Ecto neural progenitor cell (in vitro differentiated cells): ENCODE measurements at regions not wholly inside any gene's neighbourhood (a gene's known extent, or its start where the extent isn't known, plus 50 kb on each side); places are given as distances from the start of the nearest gene placed in this dataset.
"Not testable (repeated sequence)": the region's sequence is repeated elsewhere in the genome, so short reads cannot be mapped to it uniquely, and the experiment has no call there.

ENCODE experiments used
- DNase-seq: peaks from one replicate; pipeline ENCODE4 v3.0.0-alpha.2; 2018; ENCODE audit warnings: low spot score

DNA sequence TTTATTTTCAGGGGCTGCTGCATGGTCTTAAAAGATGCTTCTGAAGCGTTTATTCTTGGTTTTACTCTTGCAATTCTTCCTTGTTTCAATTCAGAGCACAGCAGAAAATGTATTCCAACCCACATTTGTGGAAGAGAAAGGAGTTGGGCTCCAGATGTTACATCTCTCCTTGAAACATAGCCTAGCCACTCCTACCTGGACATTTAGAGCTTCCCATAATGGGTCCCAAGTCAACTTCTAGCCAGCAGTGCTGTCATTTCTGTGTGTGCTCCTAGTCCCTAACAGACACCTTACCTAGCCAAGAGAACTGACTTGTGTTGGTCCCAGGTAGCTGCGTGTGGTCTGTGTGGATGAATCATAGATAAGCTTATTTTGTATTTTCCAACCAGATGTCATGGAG is 61.2 kb upstream of the ANKRD55 start:
- DNase-seq = no peak

DNA sequence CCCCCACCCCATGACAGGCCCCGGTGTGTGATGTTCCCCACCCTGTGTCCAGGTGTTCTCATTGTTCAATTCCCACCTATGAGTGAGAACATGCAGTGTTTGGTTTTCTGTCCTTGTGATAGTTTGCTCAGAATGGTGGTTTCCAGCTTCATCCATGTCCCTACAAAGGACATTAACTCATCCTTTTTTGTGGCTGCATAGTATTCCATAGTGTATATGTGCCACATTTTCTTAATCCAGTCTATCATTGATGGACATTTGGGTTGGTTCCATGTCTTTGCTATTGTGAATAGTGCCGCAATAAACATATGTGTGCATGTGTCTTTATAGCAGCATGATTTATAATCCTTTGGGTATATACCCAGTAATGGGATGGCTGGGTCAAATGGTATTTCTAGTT is 59.7 kb upstream of the ANKRD55 start:
- not testable (repeated sequence) for DNase-seq

DNA sequence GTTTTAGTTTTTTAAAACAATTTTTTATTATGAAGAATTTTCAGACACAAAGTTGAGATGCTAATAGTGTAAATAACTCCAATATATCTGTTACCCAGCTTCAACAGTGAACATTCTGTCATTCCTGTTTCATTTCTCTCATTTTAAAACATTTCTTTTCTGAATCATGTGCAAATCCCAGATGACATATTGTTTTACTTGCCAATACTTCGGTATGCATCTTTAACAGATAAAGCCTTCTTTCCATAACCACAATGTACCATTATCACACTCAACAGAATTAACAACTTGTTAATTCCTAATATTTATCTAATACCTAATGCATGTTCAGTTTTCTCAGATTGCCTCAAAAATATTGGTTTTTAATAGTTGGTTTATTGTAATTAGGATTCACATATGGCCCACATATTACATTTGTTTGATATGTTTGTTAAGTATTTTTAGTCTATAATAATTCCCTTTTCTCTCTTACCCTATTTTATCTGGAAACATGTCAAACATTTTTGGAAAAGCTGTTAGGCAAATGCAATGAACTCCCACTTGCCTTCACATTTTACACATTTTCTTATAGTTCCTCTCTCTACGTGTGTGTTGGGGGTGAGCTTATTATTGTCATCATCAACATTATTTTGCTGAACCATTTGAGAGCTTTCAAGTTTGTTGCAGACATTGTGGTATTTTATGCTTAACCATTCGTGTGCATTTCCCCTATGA is 58.7 kb upstream of the ANKRD55 start:
- DNase-seq = no peak

DNA sequence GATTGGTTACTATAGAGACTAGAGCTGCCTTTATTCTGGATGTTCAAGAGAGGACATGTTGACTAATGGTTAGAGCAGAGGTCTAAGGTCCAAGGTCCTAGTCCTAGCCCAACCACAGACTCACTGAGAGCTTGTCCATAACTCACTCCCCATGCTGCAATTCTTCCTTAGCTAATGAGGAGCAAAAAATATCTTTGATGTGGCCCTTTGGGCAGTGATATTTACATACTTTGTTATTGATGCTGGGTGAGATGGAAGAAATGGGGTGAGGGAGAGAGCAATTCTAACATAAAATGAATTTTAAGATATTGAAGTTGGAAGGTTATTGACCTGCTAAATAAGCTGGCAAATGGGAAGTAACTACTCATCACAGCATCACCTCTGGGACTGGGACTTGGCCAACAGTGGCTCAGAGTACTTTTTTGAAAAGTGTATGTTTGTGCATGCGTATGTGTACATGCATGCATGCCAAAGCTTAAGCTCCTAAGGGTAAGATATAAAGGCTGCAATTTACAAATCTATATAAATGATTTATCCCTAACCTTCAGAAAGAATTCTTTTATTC is 58.0 kb upstream of the ANKRD55 start:
- no peak for DNase-seq

GRCh38 chr5:56290378-56291078 is 57.4 kb upstream of the ANKRD55 start:
- no peak for DNase-seq

- no peak for DNase-seq
Observed at GRCh38 chr5:56289602-56289987, 56.5 kb upstream of the ANKRD55 start.

- no peak for DNase-seq
Observed at GRCh38 chr5:56288873-56289601, 55.9 kb upstream of the ANKRD55 start.

DNA sequence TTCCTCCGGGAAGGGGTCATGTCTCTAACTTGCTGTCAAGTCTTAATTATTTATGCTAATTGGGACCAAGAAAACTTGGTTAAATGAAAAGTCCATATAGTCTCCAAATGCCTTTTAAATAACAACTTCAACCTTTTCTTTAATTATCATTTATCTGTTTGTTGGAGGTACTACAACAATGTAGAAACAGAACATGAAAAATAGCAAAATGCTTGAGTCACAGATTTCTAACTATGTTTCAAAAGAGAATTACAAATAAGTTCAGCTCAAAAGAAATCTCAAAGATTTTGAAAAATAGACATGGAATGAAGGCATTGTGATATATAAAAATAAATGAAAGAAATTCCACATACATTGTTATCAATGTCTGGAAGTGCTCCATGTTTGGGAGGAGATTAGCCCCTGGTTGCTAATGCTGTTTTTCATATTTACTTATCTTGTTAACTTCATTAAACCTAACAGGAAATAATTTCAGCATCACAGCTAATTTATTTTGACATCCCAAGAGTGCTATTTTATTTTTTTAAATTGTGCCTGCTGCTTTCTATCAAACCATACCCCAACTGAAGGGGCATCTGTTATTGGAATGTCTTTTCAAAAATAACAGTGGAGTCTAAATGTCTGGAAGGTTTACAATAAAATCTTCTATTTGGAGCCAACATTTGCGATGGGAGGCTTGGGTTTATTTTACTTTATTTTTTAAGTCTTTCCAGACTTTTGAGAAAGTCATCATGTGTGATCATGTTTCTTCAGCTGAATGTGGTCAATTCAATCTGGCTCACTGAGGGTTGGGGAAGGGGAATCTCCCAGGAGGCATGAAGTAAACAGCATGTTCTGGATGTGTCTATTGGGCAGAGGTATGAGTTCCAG is 53.1 kb upstream of the ANKRD55 start:
- no peak for DNase-seq

- DNase-seq = no peak
Observed at GRCh38 chr5:56282951-56283350, 49.8 kb upstream of the ANKRD55 start.
